ENCODE measurements at regions not wholly inside any gene's neighbourhood (a gene's known extent, or its start where the extent isn't known, plus 50 kb on each side); places are given as distances from the start of the nearest gene placed in this dataset.

DNA sequence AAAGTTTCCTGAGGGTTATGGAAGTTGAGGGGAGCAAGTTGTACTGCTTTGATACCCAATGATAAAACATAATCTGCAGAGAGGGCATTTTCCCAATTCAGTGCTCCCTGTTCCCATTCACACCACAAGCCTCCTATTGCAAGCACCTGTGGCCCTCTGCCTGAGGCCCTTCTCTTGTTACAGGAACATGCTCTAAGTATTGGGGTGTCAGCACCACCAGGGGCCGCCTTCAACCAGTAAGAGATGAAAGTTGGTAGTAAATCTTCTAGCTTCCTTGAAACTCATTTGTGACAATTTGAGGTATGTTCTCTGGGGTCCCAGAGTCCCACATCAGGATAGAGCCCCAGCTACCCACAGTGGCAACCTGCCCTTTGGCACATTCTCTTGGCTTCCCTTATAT, 265.4 kb upstream of the ARHGEF26 start:
- TF ChIP-seq, protein P1, sequence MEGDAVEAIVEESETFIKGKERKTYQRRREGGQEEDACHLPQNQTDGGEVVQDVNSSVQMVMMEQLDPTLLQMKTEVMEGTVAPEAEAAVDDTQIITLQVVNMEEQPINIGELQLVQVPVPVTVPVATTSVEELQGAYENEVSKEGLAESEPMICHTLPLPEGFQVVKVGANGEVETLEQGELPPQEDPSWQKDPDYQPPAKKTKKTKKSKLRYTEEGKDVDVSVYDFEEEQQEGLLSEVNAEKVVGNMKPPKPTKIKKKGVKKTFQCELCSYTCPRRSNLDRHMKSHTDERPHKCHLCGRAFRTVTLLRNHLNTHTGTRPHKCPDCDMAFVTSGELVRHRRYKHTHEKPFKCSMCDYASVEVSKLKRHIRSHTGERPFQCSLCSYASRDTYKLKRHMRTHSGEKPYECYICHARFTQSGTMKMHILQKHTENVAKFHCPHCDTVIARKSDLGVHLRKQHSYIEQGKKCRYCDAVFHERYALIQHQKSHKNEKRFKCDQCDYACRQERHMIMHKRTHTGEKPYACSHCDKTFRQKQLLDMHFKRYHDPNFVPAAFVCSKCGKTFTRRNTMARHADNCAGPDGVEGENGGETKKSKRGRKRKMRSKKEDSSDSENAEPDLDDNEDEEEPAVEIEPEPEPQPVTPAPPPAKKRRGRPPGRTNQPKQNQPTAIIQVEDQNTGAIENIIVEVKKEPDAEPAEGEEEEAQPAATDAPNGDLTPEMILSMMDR (IDR thresholded peaks at IDR 0.05; ENCODE audit: poor library complexity) = no peak
- TF ChIP-seq EZH2 (IDR thresholded peaks at IDR 0.05; ENCODE audit: borderline replicate concordance) (no peak), EZH2phosphoT487 (IDR thresholded peaks at IDR 0.05; ENCODE audit: low read depth, severe bottlenecking, unreplicated experiment) (no peak)
